ENCODE measurements at regions not wholly inside any gene's neighbourhood (a gene's known extent, or its start where the extent isn't known, plus 50 kb on each side); places are given as distances from the start of the nearest gene placed in this dataset.

DNA sequence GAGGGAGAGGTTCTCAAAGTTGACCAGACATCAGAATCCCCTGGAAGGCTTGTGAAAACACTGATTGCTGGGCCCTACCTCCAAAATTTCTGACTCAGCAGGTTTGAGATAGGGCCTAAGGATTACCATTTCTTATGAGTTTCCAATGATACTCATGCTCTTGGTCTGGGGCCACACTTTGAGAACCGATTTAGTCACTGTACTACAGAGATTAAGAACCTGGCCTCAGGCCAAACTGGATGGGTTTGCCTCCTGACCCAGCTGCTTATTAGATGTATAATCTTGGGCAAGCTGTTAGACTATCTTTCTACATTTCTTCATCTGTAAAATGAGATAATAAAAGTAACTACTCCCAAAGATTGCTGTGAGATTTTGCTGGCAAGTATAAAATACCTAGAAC is 77.1 kb upstream of the SCIN start:
- TF ChIP-seq FOS (IDR thresholded peaks at IDR 0.05; ENCODE audit: borderline replicate concordance, insufficient read depth, low read length) (no peak), EZH2 (IDR thresholded peaks at IDR 0.05; ENCODE audit: borderline replicate concordance, low read depth, low read length, severe bottlenecking) (no peak)
